ENCODE measurements at regions not wholly inside any gene's neighbourhood (a gene's known extent, or its start where the extent isn't known, plus 50 kb on each side); places are given as distances from the start of the nearest gene placed in this dataset.

DNA sequence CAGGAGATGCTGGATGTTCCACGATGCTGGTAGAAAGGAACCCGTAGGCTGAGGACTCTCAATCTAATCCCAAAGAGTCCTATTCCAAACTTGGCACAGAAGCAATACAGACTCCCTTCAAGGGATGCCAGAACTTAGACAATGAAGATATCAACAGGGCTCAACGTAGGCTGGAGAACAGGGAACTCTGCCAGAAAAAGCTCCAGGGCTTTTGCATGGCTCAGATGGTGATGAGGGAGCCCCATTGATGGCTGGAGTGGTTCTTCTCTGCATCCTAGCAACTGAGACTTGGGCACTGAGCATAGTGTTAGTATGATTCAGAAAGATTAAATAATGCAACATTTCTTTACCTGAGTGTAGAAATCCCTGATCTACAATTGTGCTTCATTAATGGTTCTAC, 117.2 kb upstream of the NCK2 start:
- intact Hi-C loops (cut with micrococcal nuclease), result no loop called here
- Histone ChIP-seq H3K4me3 (ENCODE audit: control extremely low read depth in 1 of 5, extremely low read depth in 1 of 5, insufficient read depth in 1 of 5, low read depth in 2 of 5, low read length in 4 of 5) (no peak overlapping the region), H3K79me2 (ENCODE audit: control insufficient read depth, insufficient read depth, low read length) (no peaks in the 10 kb centered on the region), H3K4me2 (replicated peaks; ENCODE audit: low read depth, low read length, poor library complexity, severe bottlenecking) (no peak overlapping the region), H3K27ac (ENCODE audit: low read length in 2 of 2) (no peak overlapping the region), H3K9me3 (ENCODE audit: control extremely low read depth in 1 of 3, control insufficient read depth in 2 of 3, insufficient read depth in 1 of 3, low read length in 2 of 3) (no peaks in the 10 kb centered on the region), H4K20me1 (ENCODE audit: control insufficient read depth, insufficient read depth, low read length, poor library complexity, severe bottlenecking) (no peaks in the 10 kb centered on the region), H3K27me3 (replicated peaks in 1 of 4; ENCODE audit: control extremely low read depth in 1 of 4, control insufficient read depth in 3 of 4, insufficient read depth in 4 of 4, low read length in 3 of 4) (peaks cover 0 to 6% (median 1%) of the 10 kb centered on the region in 4 experiments), H3K4me1 (ENCODE audit: control insufficient read depth in 2 of 2, insufficient read depth in 2 of 2, low read length in 2 of 2) (no peaks in the 10 kb centered on the region), H2AFZ (ENCODE audit: insufficient read depth, low read depth, low read length, poor library complexity, severe bottlenecking) (no peak overlapping the region), H3K9ac (ENCODE audit: low read length) (no peak overlapping the region), H3K36me3 (replicated peaks in 1 of 2; ENCODE audit: control extremely low read depth in 1 of 2, control insufficient read depth in 1 of 2, extremely low read depth in 1 of 2, insufficient read depth in 2 of 2, low read length in 1 of 2) (no peaks in the 10 kb centered on the region)
- WGBS (ENCODE audit: insufficient coverage), result no CpG with 5 or more reads among the region's 3 CpGs
- Mint-ChIP-seq H3K4me1 (peaks cover 5% of the 10 kb centered on the region), H3K27me3 (peaks cover 37% of the 10 kb centered on the region), H3K27ac (no peak overlapping the region), H3K9me3 (ENCODE audit: insufficient read depth) (peaks cover 2% of the 10 kb centered on the region), H3K4me3 (no peak overlapping the region)
- no peak for DNase-seq
- ChIA-PET CTCF (no interaction called here), POLR2A (no interaction called here)
- no peak for ATAC-seq (ENCODE audit: low read depth)
- no peak for TF ChIP-seq EZH2 (IDR thresholded peaks at IDR 0.05; ENCODE audit: borderline replicate concordance, insufficient read depth, low read depth, low read length, poor library complexity, severe bottlenecking)
- TF ChIP-seq, protein P1, sequence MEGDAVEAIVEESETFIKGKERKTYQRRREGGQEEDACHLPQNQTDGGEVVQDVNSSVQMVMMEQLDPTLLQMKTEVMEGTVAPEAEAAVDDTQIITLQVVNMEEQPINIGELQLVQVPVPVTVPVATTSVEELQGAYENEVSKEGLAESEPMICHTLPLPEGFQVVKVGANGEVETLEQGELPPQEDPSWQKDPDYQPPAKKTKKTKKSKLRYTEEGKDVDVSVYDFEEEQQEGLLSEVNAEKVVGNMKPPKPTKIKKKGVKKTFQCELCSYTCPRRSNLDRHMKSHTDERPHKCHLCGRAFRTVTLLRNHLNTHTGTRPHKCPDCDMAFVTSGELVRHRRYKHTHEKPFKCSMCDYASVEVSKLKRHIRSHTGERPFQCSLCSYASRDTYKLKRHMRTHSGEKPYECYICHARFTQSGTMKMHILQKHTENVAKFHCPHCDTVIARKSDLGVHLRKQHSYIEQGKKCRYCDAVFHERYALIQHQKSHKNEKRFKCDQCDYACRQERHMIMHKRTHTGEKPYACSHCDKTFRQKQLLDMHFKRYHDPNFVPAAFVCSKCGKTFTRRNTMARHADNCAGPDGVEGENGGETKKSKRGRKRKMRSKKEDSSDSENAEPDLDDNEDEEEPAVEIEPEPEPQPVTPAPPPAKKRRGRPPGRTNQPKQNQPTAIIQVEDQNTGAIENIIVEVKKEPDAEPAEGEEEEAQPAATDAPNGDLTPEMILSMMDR (IDR thresholded peaks at IDR 0.05), result no peak

DNA sequence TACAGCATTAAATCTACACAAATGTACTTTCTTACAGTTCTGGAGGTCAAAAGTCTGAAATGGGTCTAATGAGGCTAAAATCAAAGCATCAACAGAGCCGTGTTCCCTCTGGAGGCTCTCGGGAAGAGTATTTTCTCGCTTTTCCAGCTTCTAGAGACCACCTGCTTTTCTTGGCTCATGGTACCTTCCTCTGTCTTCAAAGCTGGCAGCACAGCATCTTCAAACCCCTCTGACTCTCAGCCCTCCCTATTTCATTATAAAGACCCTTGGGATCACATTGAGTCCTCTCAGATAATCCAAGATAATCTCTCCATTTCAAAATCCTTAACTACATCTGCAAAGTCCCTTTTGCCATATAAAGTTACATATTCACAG, 117.8 kb upstream of the NCK2 start:
- Histone ChIP-seq H3K4me1 (ENCODE audit: control insufficient read depth in 2 of 2, insufficient read depth in 2 of 2, low read length in 2 of 2) (no peaks in the 10 kb centered on the region), H3K79me2 (ENCODE audit: control insufficient read depth, insufficient read depth, low read length) (no peaks in the 10 kb centered on the region), H3K9me3 (ENCODE audit: control extremely low read depth in 1 of 3, control insufficient read depth in 2 of 3, insufficient read depth in 1 of 3, low read length in 2 of 3) (no peaks in the 10 kb centered on the region), H3K27ac (ENCODE audit: low read length in 2 of 2) (no peak overlapping the region), H3K9ac (ENCODE audit: low read length) (no peak overlapping the region), H3K27me3 (replicated peaks in 1 of 4; ENCODE audit: control extremely low read depth in 1 of 4, control insufficient read depth in 3 of 4, insufficient read depth in 4 of 4, low read length in 3 of 4) (peaks cover 0 to 6% (median 1%) of the 10 kb centered on the region in 4 experiments), H3K4me3 (ENCODE audit: control extremely low read depth in 1 of 5, extremely low read depth in 1 of 5, insufficient read depth in 1 of 5, low read depth in 2 of 5, low read length in 4 of 5) (no peak overlapping the region), H3K4me2 (replicated peaks; ENCODE audit: low read depth, low read length, poor library complexity, severe bottlenecking) (no peak overlapping the region), H4K20me1 (ENCODE audit: control insufficient read depth, insufficient read depth, low read length, poor library complexity, severe bottlenecking) (no peaks in the 10 kb centered on the region), H3K36me3 (replicated peaks in 1 of 2; ENCODE audit: control extremely low read depth in 1 of 2, control insufficient read depth in 1 of 2, extremely low read depth in 1 of 2, insufficient read depth in 2 of 2, low read length in 1 of 2) (no peaks in the 10 kb centered on the region), H2AFZ (ENCODE audit: insufficient read depth, low read depth, low read length, poor library complexity, severe bottlenecking) (no peak overlapping the region)
- Mint-ChIP-seq H3K4me1 (peaks cover 5% of the 10 kb centered on the region), H3K9me3 (ENCODE audit: insufficient read depth) (peaks cover 2% of the 10 kb centered on the region), H3K4me3 (no peak overlapping the region), H3K27me3 (peaks cover 40% of the 10 kb centered on the region), H3K27ac (no peak overlapping the region)
- intact Hi-C loops (cut with micrococcal nuclease), result no loop called here
- ChIA-PET CTCF (interaction anchor here (0.6 kb wide), 1 partner anchor 22 kb away, joined by 3 read pairs; no protein-coding TSS in a partner anchor), POLR2A (no interaction called here)
- ATAC-seq (ENCODE audit: low read depth) (no peak), DNase-seq (no peak)
- no peak for TF ChIP-seq EZH2 (IDR thresholded peaks at IDR 0.05; ENCODE audit: borderline replicate concordance, insufficient read depth, low read depth, low read length, poor library complexity, severe bottlenecking)
- TF ChIP-seq, protein P1 (IDR thresholded peaks at IDR 0.05), result no peak
- WGBS (ENCODE audit: insufficient coverage), result 92% methylated on average over 3 of the region's 3 CpGs
